MG63 (cell line): ENCODE measurements at regions not wholly inside any gene's neighbourhood (a gene's known extent, or its start where the extent isn't known, plus 50 kb on each side); places are given as distances from the start of the nearest gene placed in this dataset.

Experiments
- DNase-seq: peaks from one replicate; pipeline ENCODE4 v3.0.0-alpha.2; 2020
- H3K27me3 ChIP-seq: fragments of 250-450 bp; sonication (Bioruptor Pico); 2 replicates; pipeline ENCODE4 v1.5.1; 2020; ENCODE audit warnings: mild to moderate bottlenecking, moderate library complexity
- H3K36me3 ChIP-seq: fragments of 250-450 bp; sonication (Bioruptor Pico); 2 replicates; pipeline ENCODE4 v1.5.1; 2020; ENCODE audit warnings: mild to moderate bottlenecking, moderate library complexity
- H3K4me3 ChIP-seq: fragments of 250-450 bp; sonication (Bioruptor Pico); 2 replicates; pipeline ENCODE4 v1.5.1; 2020; ENCODE audit warnings: mild to moderate bottlenecking, moderate library complexity
- H3K9me3 ChIP-seq: fragments of 250-450 bp; sonication (Bioruptor Pico); 2 replicates; pipeline ENCODE4 v1.5.1; 2020; ENCODE audit warnings: mild to moderate bottlenecking, moderate library complexity

GRCh38 chr13:80577926-80578670 is 237.2 kb upstream of the SPRY2 start:
- Histone ChIP-seq H3K27me3 (no peaks in the 10 kb centered on the region), H3K36me3 (no peaks in the 10 kb centered on the region), H3K4me3 (no peak overlapping the region), H3K9me3 (no peaks in the 10 kb centered on the region)
- no peak for DNase-seq

DNA sequence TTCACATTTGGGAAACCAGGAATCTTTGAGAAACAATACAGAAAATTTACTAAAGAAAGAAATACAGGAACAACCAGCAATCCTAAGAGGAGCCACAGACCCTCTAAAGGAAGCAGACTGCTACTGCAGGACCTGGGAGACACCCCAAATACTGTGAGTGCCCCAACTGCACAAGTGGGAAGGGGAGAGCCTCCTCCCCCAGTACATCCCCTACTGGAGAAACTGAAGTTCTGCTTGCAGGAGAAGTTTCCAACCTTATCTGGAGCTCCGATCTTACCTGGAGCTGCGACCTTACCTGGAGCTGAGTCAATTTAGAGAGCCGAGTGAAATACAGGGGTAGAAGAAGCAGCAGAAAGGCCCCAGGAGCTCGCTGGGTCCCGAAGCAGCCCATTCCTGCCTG is 236.4 kb upstream of the SPRY2 start:
- no peaks in the 10 kb centered on the region for H3K9me3 ChIP-seq
- no peak for DNase-seq
- no peaks in the 10 kb centered on the region for H3K27me3 ChIP-seq
- no peaks in the 10 kb centered on the region for H3K36me3 ChIP-seq
- no peak overlapping the region for H3K4me3 ChIP-seq

- no peak for DNase-seq
- Histone ChIP-seq H3K9me3 (no peaks in the 10 kb centered on the region), H3K4me3 (no peak overlapping the region), H3K36me3 (no peaks in the 10 kb centered on the region), H3K27me3 (no peaks in the 10 kb centered on the region)
Observed at GRCh38 chr13:80574113-80574850, 233.4 kb upstream of the SPRY2 start.

DNA sequence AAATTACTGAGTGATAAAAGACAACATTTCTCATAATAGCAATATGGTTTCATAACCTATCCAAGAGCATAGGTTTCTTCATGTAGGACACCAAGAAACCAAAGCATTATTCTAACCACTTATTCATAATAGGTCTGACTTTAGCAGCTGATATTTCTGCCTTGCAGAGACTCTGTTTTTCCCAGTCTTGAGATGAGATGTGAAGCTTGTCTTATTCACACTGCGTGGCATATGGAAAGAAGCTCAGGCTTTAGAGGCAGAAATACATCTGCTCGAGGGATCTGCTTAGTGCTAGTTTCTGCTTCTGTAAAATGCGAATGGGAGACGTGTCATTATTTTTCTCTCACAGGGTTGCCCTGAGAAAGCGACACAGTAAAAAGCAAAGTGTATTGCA is 232.0 kb upstream of the SPRY2 start:
- H3K9me3 ChIP-seq: no peaks in the 10 kb centered on the region
- no peak for DNase-seq
- H3K36me3 ChIP-seq: no peaks in the 10 kb centered on the region
- no peaks in the 10 kb centered on the region for H3K27me3 ChIP-seq
- no peak overlapping the region for H3K4me3 ChIP-seq

- Histone ChIP-seq H3K36me3 (no peaks in the 10 kb centered on the region), H3K4me3 (no peak overlapping the region), H3K27me3 (no peaks in the 10 kb centered on the region), H3K9me3 (no peaks in the 10 kb centered on the region)
- DNase-seq: no peak
Observed at GRCh38 chr13:80572308-80572922, 231.5 kb upstream of the SPRY2 start.

- Histone ChIP-seq H3K36me3 (no peaks in the 10 kb centered on the region), H3K4me3 (no peak overlapping the region), H3K27me3 (no peaks in the 10 kb centered on the region), H3K9me3 (no peaks in the 10 kb centered on the region)
- DNase-seq: no peak
Observed at GRCh38 chr13:80571346-80572307, 230.7 kb upstream of the SPRY2 start.

- Histone ChIP-seq H3K9me3 (no peaks in the 10 kb centered on the region), H3K27me3 (no peaks in the 10 kb centered on the region), H3K4me3 (no peak overlapping the region), H3K36me3 (no peaks in the 10 kb centered on the region)
- DNase-seq: no peak
Observed at GRCh38 chr13:80563439-80563838, 222.5 kb upstream of the SPRY2 start.

GRCh38 chr13:80562433-80563156 is 221.7 kb upstream of the SPRY2 start:
- H3K9me3 ChIP-seq: no peaks in the 10 kb centered on the region
- no peaks in the 10 kb centered on the region for H3K36me3 ChIP-seq
- no peak for DNase-seq
- no peak overlapping the region for H3K4me3 ChIP-seq
- H3K27me3 ChIP-seq: no peaks in the 10 kb centered on the region

DNA sequence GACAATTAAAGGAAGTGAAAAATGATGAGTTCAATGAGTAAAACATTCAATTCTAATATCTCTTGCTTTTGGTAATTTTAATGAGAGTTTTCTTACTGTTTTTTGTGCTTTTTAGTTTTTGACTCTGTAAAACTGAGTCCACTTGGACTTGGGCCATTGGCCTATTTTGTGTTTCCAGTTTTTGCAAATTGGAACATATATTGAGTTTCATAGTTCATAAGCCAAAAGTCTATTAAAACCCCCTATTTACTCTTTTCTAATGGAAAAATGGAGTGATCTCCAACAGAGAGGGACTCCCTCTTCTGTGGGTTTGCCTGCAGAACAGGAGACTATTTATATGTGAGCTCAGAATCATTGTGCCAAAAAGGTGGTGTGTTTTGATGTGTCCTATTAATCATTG is 219.7 kb upstream of the SPRY2 start:
- no peaks in the 10 kb centered on the region for H3K9me3 ChIP-seq
- no peaks in the 10 kb centered on the region for H3K36me3 ChIP-seq
- DNase-seq: no peak
- H3K27me3 ChIP-seq: no peaks in the 10 kb centered on the region
- no peak overlapping the region for H3K4me3 ChIP-seq

- DNase-seq: no peak
- no peaks in the 10 kb centered on the region for H3K36me3 ChIP-seq
- no peak overlapping the region for H3K4me3 ChIP-seq
- no peaks in the 10 kb centered on the region for H3K9me3 ChIP-seq
- no peaks in the 10 kb centered on the region for H3K27me3 ChIP-seq
Observed at GRCh38 chr13:80559944-80560343, 219.0 kb upstream of the SPRY2 start.

GRCh38 chr13:80558074-80558473 is 217.1 kb upstream of the SPRY2 start:
- Histone ChIP-seq H3K27me3 (no peaks in the 10 kb centered on the region), H3K9me3 (no peaks in the 10 kb centered on the region), H3K4me3 (no peak overlapping the region), H3K36me3 (no peaks in the 10 kb centered on the region)
- no peak for DNase-seq

DNA sequence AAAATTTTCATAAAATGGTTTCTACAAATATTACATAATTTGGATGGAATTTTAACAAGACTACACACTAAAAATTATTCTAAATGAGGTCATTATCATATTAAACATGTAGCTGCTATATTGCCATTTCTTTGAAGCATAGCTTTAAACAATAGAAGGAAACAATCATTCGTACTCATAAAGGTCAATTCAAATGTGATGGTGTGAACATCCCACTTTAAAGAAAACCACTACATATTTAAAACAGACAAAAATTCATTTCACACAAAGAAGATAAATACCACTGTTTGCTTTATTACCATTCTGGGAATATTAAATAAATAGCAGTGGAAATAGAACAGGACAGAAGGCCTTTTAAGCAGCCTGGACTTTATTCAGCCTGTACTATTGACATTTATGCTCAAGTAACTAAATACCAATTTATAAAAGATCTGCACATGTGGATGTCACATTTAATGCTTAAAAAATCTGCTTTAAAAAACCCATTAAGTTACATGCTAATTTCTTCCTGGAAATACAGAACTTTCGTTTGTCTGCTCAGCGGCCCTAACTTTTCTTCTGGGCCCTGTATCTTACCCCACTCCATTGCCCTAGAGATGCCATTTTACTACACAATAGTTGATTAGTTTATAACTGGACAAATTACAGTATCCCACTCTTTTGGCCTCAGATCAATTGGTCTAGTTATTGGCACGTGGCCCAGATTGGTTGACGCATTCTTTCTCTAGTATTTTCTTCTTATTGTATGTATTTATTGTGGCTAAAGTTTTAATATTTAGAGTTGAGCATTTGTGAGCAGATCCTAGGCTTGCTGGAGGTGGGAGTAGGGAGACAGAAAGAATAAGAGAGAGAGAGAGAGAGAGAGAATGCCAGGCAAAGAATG is 215.1 kb upstream of the SPRY2 start:
- DNase-seq: no peak
- H3K4me3 ChIP-seq: no peak overlapping the region
- no peaks in the 10 kb centered on the region for H3K9me3 ChIP-seq
- H3K27me3 ChIP-seq: no peaks in the 10 kb centered on the region
- no peaks in the 10 kb centered on the region for H3K36me3 ChIP-seq

DNA sequence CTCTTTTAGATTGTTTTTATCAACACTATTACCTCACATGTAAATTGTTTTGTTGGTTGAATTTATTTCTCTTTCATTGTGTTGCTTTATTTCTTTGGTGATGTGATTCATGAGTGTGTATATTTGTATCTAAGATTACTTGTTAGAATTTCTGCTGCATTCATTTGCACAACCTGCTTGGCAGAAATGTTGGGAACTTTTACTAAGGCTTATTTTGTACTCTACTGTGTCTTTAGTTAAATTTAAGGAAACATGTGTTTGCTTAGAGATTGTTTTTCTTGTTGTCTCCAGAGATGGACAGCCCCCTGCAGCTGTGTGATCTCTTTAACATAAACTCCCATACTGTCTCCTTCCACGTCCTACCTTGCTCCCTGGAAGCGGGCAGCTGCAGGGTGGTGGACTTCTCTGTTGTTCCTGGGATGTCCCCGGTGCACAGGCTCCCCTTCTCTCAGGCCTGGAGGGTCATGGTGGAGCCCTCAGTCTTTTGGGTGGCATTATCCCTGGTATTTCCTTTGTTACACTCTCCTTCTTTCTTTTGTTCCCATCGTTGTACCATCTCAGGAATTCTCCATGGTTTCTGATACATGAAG is 212.0 kb upstream of the SPRY2 start:
- H3K27me3 ChIP-seq: no peaks in the 10 kb centered on the region
- no peak overlapping the region for H3K4me3 ChIP-seq
- DNase-seq: no peak
- H3K36me3 ChIP-seq: no peaks in the 10 kb centered on the region
- no peaks in the 10 kb centered on the region for H3K9me3 ChIP-seq

DNA sequence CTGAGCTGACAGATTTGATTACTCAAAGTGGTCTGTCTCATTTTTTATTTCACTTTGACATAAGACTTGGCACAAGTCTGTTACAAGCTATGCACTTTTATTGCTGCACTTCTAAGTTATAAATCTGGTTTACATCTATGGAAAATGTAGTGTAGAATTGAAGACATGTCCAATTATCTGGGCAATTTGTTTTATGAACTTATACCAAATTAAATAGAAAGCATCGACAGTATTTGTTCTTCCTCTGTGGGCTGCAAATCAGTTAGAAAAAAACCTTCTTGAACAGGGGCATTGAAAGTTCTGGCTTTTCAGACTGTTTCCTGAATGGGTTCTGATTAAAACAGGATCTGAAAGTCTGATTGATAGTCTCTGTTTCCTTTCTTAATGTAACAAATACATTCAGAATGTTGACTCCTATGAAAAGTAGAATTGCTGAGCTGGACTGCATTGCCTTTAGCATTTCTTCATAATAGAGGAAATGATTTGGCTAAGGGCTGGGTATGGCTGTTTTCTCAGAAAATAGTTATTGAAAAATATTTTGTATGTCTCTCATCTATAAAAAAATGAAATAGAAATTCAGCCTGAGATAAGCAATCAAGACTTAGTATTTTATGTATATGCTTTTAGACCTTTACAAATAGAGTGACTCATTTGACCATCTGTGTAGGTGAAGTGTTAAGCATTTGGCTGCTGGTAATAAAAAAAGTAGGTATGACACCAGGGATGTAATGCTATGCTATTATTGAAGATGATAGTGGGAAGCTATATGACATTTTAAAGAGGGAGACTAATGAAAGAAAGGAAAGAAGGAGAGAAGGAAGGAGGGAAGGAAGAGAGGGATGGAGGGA is 210.9 kb upstream of the SPRY2 start:
- DNase-seq: no peak
- H3K36me3 ChIP-seq: no peaks in the 10 kb centered on the region
- no peaks in the 10 kb centered on the region for H3K27me3 ChIP-seq
- H3K9me3 ChIP-seq: no peaks in the 10 kb centered on the region
- no peak overlapping the region for H3K4me3 ChIP-seq
